D721Med (cell line): ENCODE measurements at regions not wholly inside any gene's neighbourhood (a gene's known extent, or its start where the extent isn't known, plus 50 kb on each side); places are given as distances from the start of the nearest gene placed in this dataset.

Source experiments
- DNase-seq: peaks from one replicate; pipeline ENCODE4 v3.0.0; 2011; ENCODE audit warnings: low spot score; ENCODE audit not compliant: insufficient read length
- FAIRE-seq: peaks from 2 replicates; lab custom pipeline; 2011; peaks lifted over from hg19 to GRCh38; lab: Jason Lieb, UNC
- TF ChIP-seq, protein P1 (sequence below): IDR thresholded peaks from 2 replicates; pipeline ENCODE4 v1.5.1; 2012; ENCODE audit warnings: mild to moderate bottlenecking, control low read depth; ENCODE audit not compliant: insufficient read depth; ENCODE audit errors: missing control alignments

- TF ChIP-seq, protein P1, sequence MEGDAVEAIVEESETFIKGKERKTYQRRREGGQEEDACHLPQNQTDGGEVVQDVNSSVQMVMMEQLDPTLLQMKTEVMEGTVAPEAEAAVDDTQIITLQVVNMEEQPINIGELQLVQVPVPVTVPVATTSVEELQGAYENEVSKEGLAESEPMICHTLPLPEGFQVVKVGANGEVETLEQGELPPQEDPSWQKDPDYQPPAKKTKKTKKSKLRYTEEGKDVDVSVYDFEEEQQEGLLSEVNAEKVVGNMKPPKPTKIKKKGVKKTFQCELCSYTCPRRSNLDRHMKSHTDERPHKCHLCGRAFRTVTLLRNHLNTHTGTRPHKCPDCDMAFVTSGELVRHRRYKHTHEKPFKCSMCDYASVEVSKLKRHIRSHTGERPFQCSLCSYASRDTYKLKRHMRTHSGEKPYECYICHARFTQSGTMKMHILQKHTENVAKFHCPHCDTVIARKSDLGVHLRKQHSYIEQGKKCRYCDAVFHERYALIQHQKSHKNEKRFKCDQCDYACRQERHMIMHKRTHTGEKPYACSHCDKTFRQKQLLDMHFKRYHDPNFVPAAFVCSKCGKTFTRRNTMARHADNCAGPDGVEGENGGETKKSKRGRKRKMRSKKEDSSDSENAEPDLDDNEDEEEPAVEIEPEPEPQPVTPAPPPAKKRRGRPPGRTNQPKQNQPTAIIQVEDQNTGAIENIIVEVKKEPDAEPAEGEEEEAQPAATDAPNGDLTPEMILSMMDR, result no peak
- DNase-seq (no peak), FAIRE-seq (no peak)
These were observed 91.0 kb upstream of the CACUL1 start for GRCh38 chr10:118845776-118846175.

DNA sequence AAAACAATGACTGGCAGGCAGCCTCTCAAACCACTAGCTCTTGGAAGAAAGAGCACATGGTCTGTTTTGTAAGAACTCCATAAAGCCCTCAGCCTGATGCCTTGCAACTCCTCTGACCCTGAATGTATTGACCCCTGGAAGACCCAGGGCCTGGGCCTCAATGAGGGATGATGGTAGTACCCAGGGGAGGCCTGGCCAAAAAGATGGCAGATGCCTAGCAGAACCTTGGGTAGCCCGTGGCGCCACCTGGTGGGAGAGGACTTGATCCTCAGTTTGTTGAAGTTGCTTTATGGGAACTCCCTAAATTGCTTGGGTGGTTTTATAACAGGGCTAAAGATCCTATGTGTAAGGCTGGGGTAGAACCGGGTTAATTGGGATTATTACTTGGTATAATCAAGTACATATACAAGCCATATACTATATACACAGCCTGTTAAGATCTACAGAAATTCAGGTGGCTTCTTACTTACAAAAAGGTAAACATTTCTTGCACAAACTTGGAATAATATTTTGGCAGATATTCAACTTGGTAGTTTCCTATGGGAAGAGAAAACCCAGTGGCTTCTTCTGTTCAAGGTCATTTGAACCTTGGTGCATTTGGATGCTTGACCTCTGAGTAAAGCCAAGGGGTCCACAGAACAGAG lies 95.8 kb upstream of the CACUL1 start:
- TF ChIP-seq, protein P1, result peak; percentile 63
- FAIRE-seq, result no peak
- no peak for DNase-seq

GRCh38 chr10:118851062-118852035 lies 96.6 kb upstream of the CACUL1 start:
- DNase-seq, result no peak

DNA sequence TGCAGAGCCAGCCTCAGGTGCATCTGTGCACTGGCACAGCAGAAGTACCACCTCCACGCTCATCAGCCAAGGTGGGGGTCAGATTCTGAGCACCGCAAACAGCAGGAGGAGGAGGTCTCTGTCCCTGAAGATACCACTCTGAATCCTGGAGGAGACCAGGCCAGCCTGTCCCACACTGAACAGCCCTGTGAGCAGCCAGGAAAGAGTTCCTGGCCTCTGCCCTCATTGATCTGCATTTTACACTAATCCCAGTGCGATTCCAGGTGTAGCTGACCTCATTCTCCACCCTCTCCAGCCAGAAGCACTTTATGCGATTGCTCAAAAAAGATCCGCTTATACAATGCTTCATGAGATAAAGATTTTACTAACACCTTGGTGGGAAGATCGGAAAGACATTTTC lies 99.1 kb upstream of the CACUL1 start:
- DNase-seq (no peak), FAIRE-seq (no peak)
- TF ChIP-seq, protein P1, result no peak

More at GRCh38 chr10:118851062-118852035, 96.6 kb upstream of the CACUL1 start:
- FAIRE-seq, result no peak
- TF ChIP-seq, protein P1, result no peak

- TF ChIP-seq, protein P1, result no peak
- DNase-seq, result no peak
- no peak for FAIRE-seq
These were observed 101.3 kb upstream of the CACUL1 start for GRCh38 chr10:118856106-118856505.

- TF ChIP-seq, protein P1, result no peak
- FAIRE-seq, result no peak
- no peak for DNase-seq
These were observed 111.4 kb upstream of the CACUL1 start for GRCh38 chr10:118865998-118866693.
